NCI-H2196 treated with DMSO at 0.1 percent for 48 hours (cell line): ENCODE measurements at regions not wholly inside any gene's neighbourhood (a gene's known extent, or its start where the extent isn't known, plus 50 kb on each side); places are given as distances from the start of the nearest gene placed in this dataset.
"Not testable (repeated sequence)": the region's sequence is repeated elsewhere in the genome, so short reads cannot be mapped to it uniquely, and the experiment has no call there.

ENCODE experiments used
- DNase-seq: peaks from one replicate; lab custom pipeline; 2025; ENCODE audit not compliant: unreplicated experiment; lab: John Stamatoyannopoulos, UW

DNA sequence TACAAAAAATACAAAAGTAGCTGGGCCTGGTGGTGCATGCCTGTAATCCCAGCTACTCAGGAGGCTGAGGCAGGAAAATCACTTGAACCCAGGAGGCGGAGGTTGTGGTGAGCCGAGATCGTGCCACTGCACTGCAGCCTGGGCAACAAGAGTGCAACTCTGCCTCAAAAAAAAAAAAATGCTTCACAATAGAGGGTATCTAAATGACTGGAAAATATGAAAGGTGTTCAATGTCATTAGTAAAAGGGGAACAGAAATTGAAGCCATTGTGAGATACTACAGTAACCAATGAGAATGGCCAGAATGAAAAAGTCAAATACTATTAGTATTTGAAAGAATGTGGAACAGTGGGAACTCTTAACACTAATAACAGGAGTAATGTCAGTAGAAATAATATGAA lies 96.1 kb upstream of the FAM241A start:
- DNase-seq = not testable (repeated sequence)

DNA sequence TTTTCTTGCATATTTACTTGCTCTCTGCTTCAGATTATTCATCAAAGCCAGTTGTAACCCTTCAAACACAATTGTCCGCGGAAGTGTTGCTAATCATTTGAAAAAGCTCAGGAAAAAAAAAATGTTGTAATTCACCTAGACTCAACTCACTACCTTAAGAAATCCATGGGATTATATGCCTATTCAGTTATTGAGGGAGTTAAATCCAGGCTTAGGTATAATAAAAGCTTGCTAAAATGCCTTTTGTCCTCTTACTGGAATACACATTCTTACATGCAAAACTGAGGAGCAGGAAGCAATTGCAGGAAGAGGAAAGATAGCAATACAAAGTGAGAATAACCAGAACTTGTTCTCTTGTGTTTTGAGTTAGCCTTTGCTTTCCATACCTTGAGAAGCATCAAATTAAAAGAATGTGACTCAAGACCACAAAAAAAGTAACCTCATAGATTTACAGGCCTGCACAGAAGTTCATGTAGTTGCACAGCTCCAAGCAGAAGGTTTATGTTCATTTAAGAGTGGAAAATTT lies 91.4 kb upstream of the FAM241A start:
- DNase-seq = no peak

DNA sequence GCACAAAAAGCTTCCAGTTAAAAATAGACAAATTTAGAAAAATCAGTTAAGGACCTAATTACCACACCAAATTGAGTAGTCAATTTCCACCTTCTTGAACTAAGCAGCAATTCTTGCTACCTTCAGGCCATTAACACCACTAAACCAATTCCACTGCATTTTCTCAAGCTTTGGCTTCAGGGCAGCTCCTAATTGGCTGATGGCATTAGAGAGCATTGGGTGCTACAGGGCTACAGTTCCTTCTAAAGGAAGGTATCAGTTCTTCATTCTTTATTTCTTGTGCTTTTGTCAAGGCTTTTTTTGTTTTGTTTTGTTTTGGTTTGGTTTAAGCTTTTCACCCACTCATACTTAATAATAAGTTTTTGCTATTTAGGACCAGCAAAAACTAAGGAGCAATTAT lies 90.2 kb upstream of the FAM241A start:
- DNase-seq = no peak

DNA sequence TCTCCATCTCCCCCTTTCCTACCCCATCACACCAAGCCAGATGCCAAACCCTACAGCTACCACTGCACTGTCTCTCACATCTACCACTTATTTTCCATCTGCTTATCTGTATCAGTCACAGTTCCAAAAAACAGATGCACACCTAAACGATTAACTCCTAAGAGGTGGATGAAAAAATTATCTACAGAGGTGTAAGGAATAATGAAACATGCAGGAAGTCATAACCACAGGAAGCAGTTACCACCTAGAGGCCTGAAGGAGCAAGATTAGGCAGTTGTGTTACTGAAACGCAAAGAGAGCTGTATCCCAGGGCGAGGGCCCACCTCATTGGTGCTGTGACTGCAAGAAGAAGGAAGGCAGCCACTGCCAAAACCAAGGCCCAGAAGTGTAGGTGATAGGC lies 87.8 kb upstream of the FAM241A start:
- DNase-seq = no peak

DNA sequence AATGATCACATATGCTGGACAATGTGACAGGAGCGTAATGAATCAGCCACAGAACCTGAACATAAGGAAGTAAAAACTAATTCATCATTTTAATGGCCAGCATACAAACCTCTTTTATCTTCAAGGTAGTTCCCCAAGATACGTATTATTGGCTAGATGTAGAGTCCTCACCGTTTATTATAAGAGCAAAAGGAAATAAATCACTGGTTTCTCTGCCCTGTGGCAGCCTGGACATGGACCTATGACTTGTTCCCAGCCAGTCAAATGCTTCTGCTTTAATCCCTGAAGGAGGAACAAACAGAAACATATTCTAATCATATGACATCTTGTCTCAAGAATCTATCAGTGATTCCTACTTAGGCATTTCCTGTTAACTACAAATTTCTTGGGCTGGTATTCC lies 86.8 kb upstream of the FAM241A start:
- DNase-seq = no peak

DNA sequence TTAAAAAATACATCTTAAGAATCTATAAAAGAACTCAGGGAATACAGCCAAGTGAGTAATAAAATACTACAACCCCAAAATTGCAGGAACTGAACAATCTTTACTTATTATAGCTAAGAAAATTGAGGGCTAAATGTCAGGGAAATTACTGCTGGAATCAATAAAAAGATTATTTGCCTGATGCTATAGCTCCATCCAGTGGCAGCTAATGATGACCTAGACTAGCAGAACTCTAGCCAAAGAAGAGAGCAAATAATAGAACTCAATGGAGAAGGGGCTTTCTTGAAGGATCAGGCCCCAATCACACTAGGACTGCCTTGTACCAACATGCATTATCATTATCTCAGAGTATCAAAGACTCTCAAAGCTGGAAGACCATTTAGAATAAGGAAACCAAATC lies 85.0 kb upstream of the FAM241A start:
- DNase-seq = no peak

DNA sequence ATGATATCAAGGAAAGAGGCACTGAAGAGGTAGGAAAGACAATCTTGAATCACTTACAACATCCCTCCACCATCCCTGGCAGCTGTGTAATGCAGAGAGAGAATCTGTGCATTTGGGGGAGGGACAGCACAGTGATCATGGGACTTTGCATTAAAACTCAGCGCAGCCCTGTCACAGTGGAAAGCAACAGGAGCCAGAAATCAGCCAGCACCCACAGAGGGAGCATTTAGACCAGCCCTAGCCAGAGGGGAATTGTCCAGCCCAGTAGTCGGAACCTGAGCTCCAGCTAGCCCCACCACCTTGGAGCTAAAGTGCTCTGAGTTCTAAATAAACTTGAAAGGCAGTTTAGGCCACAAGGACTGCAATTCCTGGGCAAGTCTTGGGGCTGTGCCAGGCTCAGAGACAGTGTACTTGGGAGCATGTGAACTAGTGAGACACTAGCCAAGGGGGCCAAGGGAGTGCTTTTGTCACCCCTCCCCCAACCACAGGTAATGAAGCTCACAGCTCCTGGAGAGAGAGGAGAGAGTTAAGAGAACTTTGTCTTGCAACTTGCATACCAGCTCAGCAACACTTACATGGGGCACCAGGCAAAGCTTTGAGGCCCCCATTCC lies 83.9 kb upstream of the FAM241A start:
- DNase-seq = no peak

DNA sequence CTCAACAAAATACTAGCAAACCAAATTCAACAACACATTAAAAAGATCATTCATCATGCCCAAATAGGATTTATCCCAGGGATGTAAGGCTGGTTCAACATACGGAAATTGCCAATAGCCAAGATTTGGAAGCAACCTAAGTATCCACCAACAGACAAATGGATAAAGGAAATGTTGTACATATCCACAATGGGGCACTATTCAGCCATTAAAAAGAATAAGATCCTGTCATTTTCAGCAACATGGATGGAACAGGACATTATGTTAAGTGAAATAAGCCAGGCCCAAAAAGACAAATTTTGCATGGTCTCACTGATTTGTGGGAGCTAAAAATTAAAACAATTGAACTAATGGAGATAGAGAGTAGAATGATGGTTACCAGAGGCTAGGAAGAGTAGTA lies 82.0 kb upstream of the FAM241A start:
- DNase-seq = no peak

DNA sequence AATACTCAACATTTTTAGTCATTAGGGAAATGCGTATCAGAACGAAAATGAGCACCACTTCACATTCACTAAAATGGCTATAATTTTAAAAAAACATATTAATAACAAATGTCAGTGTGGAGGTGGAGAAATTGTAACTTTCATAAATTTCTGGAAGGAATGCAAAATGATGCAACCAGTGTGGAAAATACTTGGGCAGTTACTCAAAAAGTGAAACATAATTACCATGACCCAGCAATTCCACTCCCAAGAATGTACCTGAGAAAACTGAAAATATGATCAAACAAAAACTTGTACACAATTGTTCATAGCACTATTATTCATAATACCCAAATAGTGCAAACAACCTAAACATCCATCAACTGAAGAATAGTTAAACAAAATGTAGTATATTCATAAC lies 76.1 kb upstream of the FAM241A start:
- DNase-seq = no peak

DNA sequence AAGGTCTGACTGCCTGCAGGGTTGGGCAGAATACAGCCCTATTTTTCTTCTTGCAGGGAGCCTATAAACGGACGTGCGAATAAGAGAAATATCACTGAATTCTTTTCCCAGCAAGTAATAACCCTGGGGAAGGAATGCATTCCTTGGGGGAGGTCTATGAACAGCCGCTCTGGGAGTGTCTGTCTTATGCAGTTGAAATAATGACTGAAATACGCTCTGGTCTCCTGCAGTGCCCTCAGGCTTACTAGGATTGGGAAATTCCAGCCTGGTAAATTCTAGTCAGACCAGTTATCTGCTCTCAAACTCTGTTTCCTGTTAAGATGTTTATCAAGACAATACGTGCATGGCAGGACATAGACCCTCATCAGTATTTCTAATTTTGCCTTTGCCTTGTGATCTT lies 72.1 kb upstream of the FAM241A start:
- DNase-seq = no peak

DNA sequence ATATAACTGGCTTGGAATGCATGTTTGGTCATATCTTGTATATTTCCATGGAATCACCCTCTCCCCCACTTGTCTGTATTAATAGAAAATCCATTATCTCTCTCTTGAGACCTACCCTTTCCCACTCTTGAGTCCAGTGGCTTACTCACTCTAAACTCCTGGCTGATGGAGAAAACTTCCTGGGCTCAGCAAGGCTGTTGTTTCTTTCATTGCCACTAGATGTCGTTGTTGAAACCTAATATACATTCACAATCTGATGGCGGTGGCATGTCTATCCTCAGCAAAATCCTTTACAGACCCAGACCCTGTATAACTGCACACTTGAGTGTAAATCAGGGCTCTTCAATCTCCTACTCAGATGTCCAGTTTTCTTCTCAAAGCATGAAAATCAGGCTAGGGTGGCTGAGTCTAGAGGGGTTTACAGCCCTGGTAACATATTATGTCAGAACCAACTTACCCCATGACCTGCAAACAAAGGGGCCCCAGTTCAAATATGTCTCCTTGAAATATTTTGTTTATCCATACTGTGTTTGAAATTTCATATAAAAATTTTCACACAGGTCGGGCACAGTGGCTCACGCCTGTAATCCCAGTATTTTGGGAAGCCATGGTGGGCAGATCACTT lies 70.0 kb upstream of the FAM241A start:
- no peak for DNase-seq

DNA sequence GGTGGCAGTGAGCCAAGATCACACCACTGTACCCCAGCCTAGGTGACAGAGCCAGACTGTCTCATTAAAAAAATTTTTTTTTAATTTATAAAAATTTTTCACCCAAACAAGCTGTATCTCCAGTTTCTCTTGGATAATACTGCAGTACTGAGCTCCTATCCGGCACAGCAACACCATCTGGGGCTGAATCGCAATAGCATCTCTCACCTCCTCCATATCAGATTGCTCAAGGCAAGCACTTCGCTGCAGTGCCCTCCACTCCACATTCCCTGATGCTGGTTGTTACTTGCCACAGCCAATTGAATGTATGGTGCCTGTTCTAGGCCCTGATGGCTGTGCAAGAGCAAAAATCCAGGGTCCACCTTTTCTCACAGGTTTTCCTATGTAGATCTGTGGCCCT lies 69.3 kb upstream of the FAM241A start:
- no peak for DNase-seq

DNA sequence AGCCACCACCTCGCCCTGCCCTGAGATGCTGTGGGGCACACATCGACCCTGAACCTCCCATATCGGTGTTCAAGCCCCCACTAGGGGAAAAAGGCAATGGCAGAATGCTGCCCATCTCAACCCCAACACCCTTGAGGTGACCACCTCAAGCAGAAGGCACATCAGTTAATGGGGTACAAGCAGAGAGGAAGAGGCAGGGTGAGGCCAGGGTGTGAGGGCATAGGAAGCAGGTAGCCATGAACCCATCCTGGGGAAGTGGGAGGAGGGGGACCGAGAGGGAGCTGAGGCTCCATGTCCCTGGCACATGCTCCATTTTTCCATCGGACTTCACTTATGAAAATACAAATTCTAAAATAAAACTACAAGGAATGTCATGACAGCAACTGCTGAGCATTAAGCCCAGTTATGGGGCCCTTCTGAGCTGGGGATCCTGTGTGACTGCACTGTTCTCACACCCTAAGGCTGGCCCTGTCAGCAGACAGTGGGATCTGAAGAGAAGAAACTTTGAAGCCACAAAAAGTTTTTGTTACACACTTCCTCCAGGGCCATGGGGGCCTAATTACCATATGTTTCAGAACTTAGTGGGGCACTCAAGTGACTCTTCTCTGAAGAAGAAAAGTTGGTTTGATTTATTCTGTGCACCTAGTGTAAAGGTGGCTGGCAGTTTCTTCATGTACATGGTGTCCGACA lies 68.2 kb upstream of the FAM241A start:
- no peak for DNase-seq

DNA sequence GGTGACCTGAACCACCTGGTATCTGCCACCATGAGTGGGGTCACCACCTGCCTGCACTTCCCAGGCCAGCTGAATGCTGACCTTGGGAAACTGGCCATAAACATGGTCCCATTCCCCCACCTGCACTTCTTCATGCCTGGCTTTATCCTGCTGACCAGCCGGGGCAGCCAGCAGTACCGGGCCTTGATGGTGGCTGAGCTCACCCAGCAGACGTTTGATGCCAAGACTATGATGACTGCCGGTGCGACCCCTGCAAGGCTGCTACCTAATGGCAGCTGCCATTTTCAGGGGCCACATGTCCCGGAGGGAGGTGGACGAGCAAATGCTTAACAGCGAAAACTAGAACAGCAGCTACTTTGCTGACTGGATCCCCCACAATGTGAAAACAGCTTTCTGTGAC lies 67.5 kb upstream of the FAM241A start:
- DNase-seq = no peak

DNA sequence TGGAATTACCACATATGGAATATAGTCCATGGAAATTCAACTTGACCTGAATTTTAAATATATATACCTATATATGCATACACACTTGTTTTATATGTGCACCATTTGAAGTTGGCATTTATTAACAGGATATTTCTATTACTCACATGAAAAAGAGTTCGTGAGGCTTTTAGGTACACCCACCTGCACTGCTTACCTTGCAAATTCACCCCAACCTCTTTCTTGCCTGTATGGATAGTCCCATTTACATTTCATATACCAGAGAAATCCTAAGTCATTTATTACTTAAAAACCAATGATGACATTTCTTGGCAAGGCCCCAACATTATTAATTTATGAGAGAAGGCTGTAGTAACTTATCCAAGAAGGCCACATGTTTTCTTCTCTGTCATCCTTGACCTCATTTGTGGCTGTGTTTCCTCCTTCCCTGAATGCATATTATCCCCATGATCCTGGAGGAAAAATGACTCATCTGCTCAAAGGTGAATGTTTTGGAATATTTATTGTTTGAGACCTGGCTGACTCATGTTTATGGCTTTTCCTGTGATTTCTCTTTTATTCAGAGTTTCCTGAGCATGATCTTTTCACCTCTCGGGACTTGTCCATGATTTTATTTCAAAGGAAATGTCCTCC lies 62.2 kb upstream of the FAM241A start:
- no peak for DNase-seq

DNA sequence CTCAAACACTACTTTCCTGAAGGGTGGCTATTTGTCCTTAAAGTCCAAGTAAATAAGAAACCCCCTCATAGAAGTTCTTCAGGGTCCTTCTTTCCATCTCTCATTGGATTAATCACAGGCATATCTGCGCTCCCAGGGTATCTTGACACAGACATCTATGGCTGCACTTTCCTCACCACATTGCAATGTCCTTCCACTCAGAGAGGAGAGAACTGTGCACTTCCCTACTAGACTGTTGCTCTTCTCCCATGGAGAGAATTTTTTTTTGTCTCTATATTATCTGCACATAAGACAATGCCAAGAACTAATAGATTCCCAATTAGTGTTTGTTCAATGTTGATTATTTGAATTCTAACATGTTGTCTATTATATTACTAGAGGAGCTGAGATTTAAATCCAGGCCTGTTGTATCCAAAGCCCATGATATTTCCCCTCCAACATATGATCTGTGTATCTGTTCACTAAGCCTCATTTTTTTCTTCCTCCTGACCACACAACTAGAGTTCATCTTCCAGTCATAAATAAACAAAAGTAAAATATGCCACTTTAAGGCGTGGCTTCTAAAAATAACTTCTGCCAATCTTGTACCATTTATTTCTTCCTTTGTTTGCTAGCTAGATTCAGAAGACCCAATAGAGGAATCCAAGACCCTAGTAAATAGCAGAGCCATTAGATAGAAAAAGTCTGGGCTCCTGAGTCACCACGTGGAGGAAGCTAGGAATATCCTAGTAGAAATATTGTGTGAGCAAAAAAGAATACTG lies 61.5 kb upstream of the FAM241A start:
- no peak for DNase-seq

DNA sequence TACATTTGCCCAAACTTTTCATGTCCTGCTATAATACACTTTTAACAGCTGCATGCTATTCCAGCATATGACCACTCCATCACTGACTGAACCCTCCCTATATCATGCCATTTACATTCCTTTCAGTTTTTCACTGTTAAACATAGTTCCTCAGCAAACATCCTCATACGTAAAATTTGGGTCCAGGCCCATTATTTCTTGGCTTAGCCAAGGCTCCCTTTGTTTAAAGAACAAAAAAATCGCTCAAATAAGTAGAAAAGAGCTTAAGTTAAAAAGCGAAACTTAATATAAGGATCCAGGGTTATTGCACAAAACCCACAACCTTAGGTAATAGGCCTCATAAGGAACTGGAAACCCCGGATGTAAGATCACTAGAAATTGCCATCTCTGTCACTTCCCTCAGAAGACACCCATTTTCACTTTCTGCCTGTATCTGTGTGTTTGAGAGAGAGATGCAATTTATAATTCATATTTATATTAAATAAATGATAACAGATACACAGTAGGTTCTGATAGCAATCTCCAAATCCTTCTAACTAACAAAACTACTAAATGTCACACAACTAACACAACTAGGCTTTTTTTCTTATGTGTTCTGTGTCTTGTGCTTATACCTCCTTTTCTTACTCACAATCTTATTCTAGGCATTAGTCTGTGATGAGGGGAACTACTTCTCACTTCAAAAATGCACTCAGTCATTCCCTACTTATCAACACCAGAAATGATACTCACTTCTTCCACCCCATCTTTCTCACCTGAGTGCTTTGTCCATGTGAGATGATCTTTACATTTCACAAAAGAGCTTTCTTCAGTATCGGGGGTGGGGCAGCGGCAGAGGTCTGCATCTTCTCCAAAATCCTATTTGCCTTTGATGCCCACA lies 59.9 kb upstream of the FAM241A start:
- DNase-seq = no peak

DNA sequence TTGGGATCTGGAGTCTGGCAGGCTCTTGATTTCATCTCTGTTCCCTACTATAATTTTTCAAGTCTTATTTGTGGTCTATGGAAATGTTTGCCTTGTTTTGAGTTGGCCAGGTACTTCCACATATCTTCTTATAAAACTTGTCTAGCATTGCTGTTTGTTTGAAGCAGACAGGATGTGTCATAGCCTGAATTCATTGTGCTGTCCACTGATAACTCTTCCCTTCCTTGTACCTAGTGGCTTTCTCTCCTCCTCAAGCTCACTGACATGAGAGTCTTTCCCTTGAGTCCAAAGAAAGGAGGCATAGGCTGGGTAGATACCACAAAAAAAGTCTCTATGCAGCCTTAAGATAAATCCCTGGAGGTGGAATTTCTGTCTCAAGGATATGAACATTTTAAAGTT lies 59.2 kb upstream of the FAM241A start:
- DNase-seq = no peak

DNA sequence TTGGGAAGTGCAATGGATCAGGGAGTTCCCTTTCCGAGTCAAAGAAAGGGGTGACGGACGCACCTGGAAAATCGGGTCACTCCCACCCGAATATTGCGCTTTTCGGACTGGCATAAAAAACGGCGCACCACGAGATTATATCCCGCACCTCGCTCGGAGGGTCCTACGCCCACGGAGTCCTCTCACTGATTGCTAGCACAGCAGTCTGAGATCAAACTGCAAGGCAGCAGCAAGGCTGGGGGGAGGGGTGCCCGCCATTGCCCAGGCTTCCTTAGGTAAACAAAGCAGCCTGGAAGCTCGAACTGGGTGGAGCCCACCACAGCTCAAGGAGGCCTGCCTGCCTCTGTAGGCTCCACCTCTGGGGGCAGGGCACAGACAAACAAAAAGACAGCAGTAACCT lies 58.6 kb upstream of the FAM241A start:
- DNase-seq = not testable (repeated sequence)

DNA sequence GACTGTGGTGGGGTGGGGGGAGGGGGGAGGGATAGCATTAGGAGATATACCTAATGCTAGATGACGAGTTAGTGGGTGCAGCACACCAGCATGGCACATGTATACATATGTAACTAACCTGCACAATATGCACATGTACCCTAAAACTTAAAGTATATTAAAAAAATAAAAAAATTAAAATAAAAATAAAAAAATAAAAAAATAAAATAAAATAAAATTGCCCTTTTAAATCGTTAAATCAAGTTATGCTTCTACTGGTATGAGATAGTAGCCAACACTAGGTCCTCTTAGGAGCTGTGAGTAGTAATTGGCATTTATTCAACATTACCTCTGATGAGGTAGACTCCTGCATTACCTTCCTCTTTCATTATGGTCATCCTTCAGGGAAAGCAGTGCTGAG lies 52.9 kb upstream of the FAM241A start:
- DNase-seq = not testable (repeated sequence)
